ENCODE measurements at regions not wholly inside any gene's neighbourhood (a gene's known extent, or its start where the extent isn't known, plus 50 kb on each side); places are given as distances from the start of the nearest gene placed in this dataset.

- H3K4me3 ChIP-seq: no peak overlapping the region
- ATAC-seq (ENCODE audit: insufficient number of reproducible peaks, low FRiP score, low read depth): no peak
Observed at GRCh38 chr1:208919371-208919770, 664.1 kb upstream of the CAMK1G start.

GRCh38 chr1:208921259-208921658 lies 662.3 kb upstream of the CAMK1G start:
- Histone ChIP-seq H3K27me3 (replicated peaks; ENCODE audit: insufficient read depth) (no peaks in the 10 kb centered on the region), H3K36me3 (no peaks in the 10 kb centered on the region), H3K4me1 (ENCODE audit: control insufficient read depth in 1 of 2, low read depth in 2 of 2) (no peaks in the 10 kb centered on the region), H3K27ac (no peak overlapping the region), H3K9me3 (no peaks in the 10 kb centered on the region), H3K4me3 (no peak overlapping the region)
- no peak for TF ChIP-seq CTCF (IDR thresholded peaks at IDR 0.05)
- ATAC-seq (ENCODE audit: insufficient number of reproducible peaks, low FRiP score, low read depth) (no peak), DNase-seq (ENCODE audit: low spot score) (no peak)

More at GRCh38 chr1:208919371-208919770, 664.1 kb upstream of the CAMK1G start:
- no peak overlapping the region for H3K27ac ChIP-seq
- no peaks in the 10 kb centered on the region for H3K36me3 ChIP-seq
- no peaks in the 10 kb centered on the region for H3K9me3 ChIP-seq
- no peaks in the 10 kb centered on the region for H3K4me1 ChIP-seq (ENCODE audit: control insufficient read depth in 1 of 2, low read depth in 2 of 2)
- no peaks in the 10 kb centered on the region for H3K27me3 ChIP-seq (replicated peaks; ENCODE audit: insufficient read depth)
- TF ChIP-seq CTCF (IDR thresholded peaks at IDR 0.05): no peak
- DNase-seq (ENCODE audit: low spot score): no peak

GRCh38 chr1:208923456-208923855 lies 660.1 kb upstream of the CAMK1G start:
- DNase-seq (ENCODE audit: low spot score) (no peak), ATAC-seq (ENCODE audit: insufficient number of reproducible peaks, low FRiP score, low read depth) (no peak)
- Histone ChIP-seq H3K9me3 (no peaks in the 10 kb centered on the region), H3K4me1 (ENCODE audit: control insufficient read depth in 1 of 2, low read depth in 2 of 2) (no peaks in the 10 kb centered on the region), H3K36me3 (no peaks in the 10 kb centered on the region), H3K27ac (no peak overlapping the region), H3K27me3 (replicated peaks; ENCODE audit: insufficient read depth) (no peaks in the 10 kb centered on the region), H3K4me3 (no peak overlapping the region)
- TF ChIP-seq CTCF (IDR thresholded peaks at IDR 0.05): no peak

- TF ChIP-seq CTCF (IDR thresholded peaks at IDR 0.05): no peak
- Histone ChIP-seq H3K9me3 (no peaks in the 10 kb centered on the region), H3K27ac (no peak overlapping the region), H3K27me3 (replicated peaks; ENCODE audit: insufficient read depth) (no peaks in the 10 kb centered on the region), H3K36me3 (no peaks in the 10 kb centered on the region), H3K4me3 (no peak overlapping the region), H3K4me1 (ENCODE audit: control insufficient read depth in 1 of 2, low read depth in 2 of 2) (no peaks in the 10 kb centered on the region)
- ATAC-seq (ENCODE audit: insufficient number of reproducible peaks, low FRiP score, low read depth): no peak
- DNase-seq (ENCODE audit: low spot score): no peak
Observed at GRCh38 chr1:208923946-208924720, 659.4 kb upstream of the CAMK1G start.

- ATAC-seq (ENCODE audit: insufficient number of reproducible peaks, low FRiP score, low read depth) (no peak), DNase-seq (ENCODE audit: low spot score) (no peak)
- Histone ChIP-seq H3K4me1 (ENCODE audit: control insufficient read depth in 1 of 2, low read depth in 2 of 2) (no peaks in the 10 kb centered on the region), H3K9me3 (no peaks in the 10 kb centered on the region), H3K4me3 (no peak overlapping the region), H3K27me3 (replicated peaks; ENCODE audit: insufficient read depth) (no peaks in the 10 kb centered on the region), H3K27ac (no peak overlapping the region), H3K36me3 (no peaks in the 10 kb centered on the region)
- TF ChIP-seq CTCF (IDR thresholded peaks at IDR 0.05): no peak
Observed at GRCh38 chr1:208924928-208925327, 658.6 kb upstream of the CAMK1G start.

Measured in thoracic aorta (tissue), 2 donors.